GM21367 (cell line): ENCODE measurements at regions not wholly inside any gene's neighbourhood (a gene's known extent, or its start where the extent isn't known, plus 50 kb on each side); places are given as distances from the start of the nearest gene placed in this dataset.

Experiments used
- ATAC-seq: cut with Tn5 transposase; IDR thresholded peaks from one replicate; pipeline ENCODE4 v1.9.1; 2021; ENCODE audit not compliant: unreplicated experiment

DNA sequence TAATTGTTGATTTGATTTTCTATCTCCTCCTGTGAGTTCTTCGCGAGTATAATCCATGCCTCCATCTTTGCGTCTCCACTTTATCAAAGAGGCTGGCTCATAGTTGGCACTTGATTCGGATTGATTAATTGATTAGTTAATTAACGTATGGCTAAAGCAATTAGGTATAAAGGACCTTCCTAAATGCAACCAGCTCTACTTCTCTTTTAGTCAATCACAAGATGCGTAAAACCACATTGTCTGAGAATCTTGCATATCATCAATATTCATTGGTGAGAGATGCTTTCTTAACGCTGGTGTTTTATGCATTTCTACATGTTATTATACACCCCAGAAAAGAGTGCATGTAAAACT, 56.4 kb upstream of the NR2F2 start:
- no peak for ATAC-seq

DNA sequence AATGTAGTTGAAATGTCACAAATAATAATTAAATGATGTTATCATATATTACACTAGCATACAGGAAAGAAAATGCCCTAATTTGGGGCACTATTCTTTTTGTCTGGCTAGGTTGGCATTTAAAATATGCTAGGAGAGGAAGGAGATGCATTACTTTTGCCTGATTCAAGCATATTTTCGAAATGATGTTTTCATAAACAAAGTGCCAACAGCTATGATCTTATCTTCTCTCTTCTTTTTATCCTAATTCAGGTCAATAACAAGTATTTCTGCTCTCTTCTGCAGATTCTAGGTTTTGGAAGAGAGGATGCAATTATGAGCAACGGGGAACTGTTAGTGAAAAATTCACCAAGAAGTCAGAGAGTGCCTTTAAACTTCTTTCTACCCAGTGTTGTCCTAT, 55.8 kb upstream of the NR2F2 start:
- ATAC-seq: no peak

DNA sequence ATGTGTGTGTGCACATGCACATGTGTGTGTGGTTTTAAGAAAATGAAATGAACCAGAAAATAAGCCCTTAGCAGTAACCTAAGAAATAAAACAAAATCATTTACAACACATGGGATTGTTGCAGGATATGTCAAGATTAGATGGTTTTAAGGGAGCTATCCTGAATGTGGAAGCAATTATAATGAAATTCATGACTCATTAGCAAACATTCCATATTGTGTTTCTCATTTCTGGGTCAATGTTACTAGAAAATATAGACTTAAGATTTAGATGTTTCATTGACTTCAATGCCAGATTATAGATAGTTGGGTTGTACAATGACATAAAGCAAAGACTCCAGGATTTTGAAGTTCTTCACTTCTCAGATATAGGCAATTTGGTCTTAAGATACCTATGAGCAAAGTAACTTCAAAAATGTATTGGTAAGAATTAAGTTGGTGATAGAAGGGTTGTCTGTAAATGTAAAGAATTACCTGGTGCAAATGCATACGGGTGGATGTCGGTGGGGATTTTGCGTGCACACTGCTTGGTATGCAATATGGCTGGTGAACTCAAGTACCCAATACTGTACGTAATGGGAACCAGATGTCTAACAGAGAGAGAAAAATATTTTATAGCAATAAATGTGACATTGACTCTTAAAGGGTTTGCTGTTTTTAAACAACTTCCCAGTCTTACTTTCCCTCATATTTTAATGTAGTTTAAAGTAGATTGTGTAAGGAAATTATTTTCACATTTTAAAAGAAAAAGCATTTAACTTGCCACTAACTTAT, 53.9 kb upstream of the NR2F2 start:
- no peak for ATAC-seq
